Mucosa of descending colon (tissue), 3 donors: ENCODE measurements at regions not wholly inside any gene's neighbourhood (a gene's known extent, or its start where the extent isn't known, plus 50 kb on each side); places are given as distances from the start of the nearest gene placed in this dataset.

Experiments used
- ATAC-seq: fragments of 200-7000 bp; cut with Tn5 transposase; one replicate; pipeline ENCODE4 v1.9.1; 2020; ENCODE audit warnings: mild to moderate bottlenecking, moderate library complexity
- DNase-seq, 3 donors: peaks; one replicate each; pipeline ENCODE4 v3.0.0-alpha.2; 2020
- H3K36me3 ChIP-seq: fragments of 200-600 bp; one replicate; pipeline ENCODE4 v1.8.0; 2021; ENCODE audit warnings: low read depth, mild to moderate bottlenecking
- H3K4me1 ChIP-seq: fragments of 200-600 bp; one replicate; pipeline ENCODE4 v1.8.0; 2021; ENCODE audit warnings: low read depth, mild to moderate bottlenecking
- H3K4me3 ChIP-seq: fragments of 200-600 bp; one replicate; pipeline ENCODE4 v1.8.0; 2021; ENCODE audit warnings: mild to moderate bottlenecking
- H3K9me3 ChIP-seq: fragments of 200-600 bp; one replicate; pipeline ENCODE4 v1.8.0; 2021; ENCODE audit warnings: mild to moderate bottlenecking
- CTCF ChIP-seq: fragments of 200-600 bp; IDR thresholded peaks from one replicate; pipeline ENCODE4 v1.8.0; 2022; ENCODE audit warnings: antibody characterized with exemption, mild to moderate bottlenecking
- intact Hi-C, 2 donors: fragments of 100-400 bp; cut with DNase I in 1 of 2; cut with micrococcal nuclease in 1 of 2; formaldehyde crosslinking; loops; one replicate each; pipeline versions ENCODE4 v1.11.0 to v1.11.1; 2022; cut with DNase I, micrococcal nuclease
- donor health status: DM: no; HTN: no; CAD: no; lungs with moderate emphysema.
- donor health status: DM: no; HTN: no; CAD: no.
- donor health status: DM: no; HTN: yes; CAD: no.

GRCh38 chr9:24846248-24846912 lies 300.7 kb upstream of the IZUMO3 start:
- ATAC-seq (no peak), DNase-seq (no peak)
- Histone ChIP-seq H3K4me3 (no peak overlapping the region), H3K9me3 (no peaks in the 10 kb centered on the region), H3K4me1 (no peaks in the 10 kb centered on the region), H3K36me3 (no peaks in the 10 kb centered on the region)
- intact Hi-C loops, result no loop called here
- TF ChIP-seq CTCF, result no peak

GRCh38 chr9:24844217-24844616 lies 298.5 kb upstream of the IZUMO3 start:
- Histone ChIP-seq H3K4me1 (no peaks in the 10 kb centered on the region), H3K36me3 (no peaks in the 10 kb centered on the region), H3K4me3 (no peak overlapping the region), H3K9me3 (no peaks in the 10 kb centered on the region)
- ATAC-seq, result no peak
- no peak for DNase-seq
- intact Hi-C loops, result no loop called here
- no peak for TF ChIP-seq CTCF

GRCh38 chr9:24841993-24842392 lies 296.3 kb upstream of the IZUMO3 start:
- TF ChIP-seq CTCF, result no peak
- intact Hi-C loops, result no loop called here

GRCh38 chr9:24832307-24832706 lies 286.6 kb upstream of the IZUMO3 start:
- intact Hi-C loops, result no loop called here
- Histone ChIP-seq H3K4me3 (no peak overlapping the region), H3K9me3 (no peaks in the 10 kb centered on the region), H3K36me3 (no peaks in the 10 kb centered on the region), H3K4me1 (no peaks in the 10 kb centered on the region)
- DNase-seq (peak in 1 of 3 donors; percentile 13), ATAC-seq (no peak)
- no peak for TF ChIP-seq CTCF

More at GRCh38 chr9:24841993-24842392, 296.3 kb upstream of the IZUMO3 start:
- ATAC-seq (no peak), DNase-seq (no peak)
- Histone ChIP-seq H3K36me3 (no peaks in the 10 kb centered on the region), H3K4me3 (no peak overlapping the region), H3K4me1 (no peaks in the 10 kb centered on the region), H3K9me3 (no peaks in the 10 kb centered on the region)

GRCh38 chr9:24828687-24829086 lies 283.0 kb upstream of the IZUMO3 start:
- ATAC-seq (no peak), DNase-seq (no peak)
- no peaks in the 10 kb centered on the region for H3K9me3 ChIP-seq
- intact Hi-C loops, result no loop called here
- no peak for TF ChIP-seq CTCF
- no peak overlapping the region for H3K4me3 ChIP-seq
- H3K4me1 ChIP-seq, result no peaks in the 10 kb centered on the region
- no peaks in the 10 kb centered on the region for H3K36me3 ChIP-seq

GRCh38 chr9:24824607-24825006 lies 278.9 kb upstream of the IZUMO3 start:
- no peak for TF ChIP-seq CTCF
- intact Hi-C loops, result no loop called here

More at GRCh38 chr9:24824607-24825006, 278.9 kb upstream of the IZUMO3 start:
- Histone ChIP-seq H3K36me3 (no peaks in the 10 kb centered on the region), H3K9me3 (no peaks in the 10 kb centered on the region), H3K4me1 (no peaks in the 10 kb centered on the region), H3K4me3 (no peak overlapping the region)
- no peak for DNase-seq
- ATAC-seq, result no peak
